K562 (cell line): ENCODE measurements at regions not wholly inside any gene's neighbourhood (a gene's known extent, or its start where the extent isn't known, plus 50 kb on each side); places are given as distances from the start of the nearest gene placed in this dataset.

Experiments
- ATAC-seq: fragments of 200-7000 bp; cut with Tn5 transposase; 3 replicates; pipeline ENCODE4 v1.9.1; 2020; ENCODE audit warnings: moderate library complexity
- BruUV-seq: library from RNA; stranded (reverse); fragments of 400-500 nt; replicated peaks from 2 replicates; lab custom pipeline; 2021; lab: Mats Ljungman, UMichigan
- CTCF ChIA-PET: fragments of 300-600 bp; formaldehyde crosslinking; extraction: SDS; loops from one replicate; lab custom pipeline; 2021; ENCODE audit warnings: low intra/inter-chr PET ratio; lab: Yijun Ruan, JAX
- POLR2A ChIA-PET: fragments of 300-600, 350-650 bp; sonication (Branson Sonifier 250); formaldehyde crosslinking; extraction: SDS; loops from one replicate; lab custom pipeline; 2021; ENCODE audit warnings: antibody characterized with exemption, inconsistent platforms; lab: Yijun Ruan, JAX
- DNase-seq, 4 experiments: peaks; one replicate each; pipeline versions ENCODE4 v3.0.0 to v3.0.0-alpha.2; 2011 to 2018; ENCODE audit warnings: low spot score in 3 of 4, mixed read lengths in 3 of 4; ENCODE audit errors: extremely low read depth in 1 of 4
- FAIRE-seq: peaks from 2 replicates; lab custom pipeline; 2011; peaks lifted over from hg19 to GRCh38; lab: Jason Lieb, UNC
- H2AFZ ChIP-seq: 2 replicates; pipeline ENCODE4 v1.6.0; 2011; ENCODE audit warnings: low read depth, low read length, control low read depth, inconsistent platforms
- H3K27ac ChIP-seq: fragments of 200-600 bp; 3 replicates; pipeline ENCODE4 v1.8.0; 2011; ENCODE audit warnings: low read depth, mild to moderate bottlenecking, control low read depth, inconsistent platforms, low read length, moderate library complexity, mixed read lengths; ENCODE audit errors: extremely low read depth
- H3K27me3 ChIP-seq, 2 experiments: fragments of 300-600 bp in 1 of 2; 2 replicates in 1 of 2; 3 replicates in 1 of 2; pipeline versions ENCODE4 v1.6.0 to v1.8.0; 2011; ENCODE audit warnings: inconsistent platforms in 2 of 2, low read length in 2 of 2, mild to moderate bottlenecking in 1 of 2, mixed read lengths in 1 of 2, moderate library complexity in 1 of 2; ENCODE audit not compliant: control insufficient read depth in 2 of 2, insufficient read depth in 2 of 2
- H3K36me3 ChIP-seq: fragments of 300-600 bp; 3 replicates; pipeline ENCODE4 v1.8.0; 2011; ENCODE audit warnings: mild to moderate bottlenecking, low read length, inconsistent platforms; ENCODE audit not compliant: control insufficient read depth, insufficient read depth
- H3K4me1 ChIP-seq, 2 experiments: fragments of 200-600 bp in 1 of 2; replicated peaks in 1 of 2; 2 replicates in 1 of 2; 3 replicates in 1 of 2; pipeline versions ENCODE4 v1.5.1 to v1.8.0; 2011; ENCODE audit warnings: inconsistent platforms in 2 of 2, low read length in 2 of 2, mild to moderate bottlenecking in 1 of 2, mixed read lengths in 1 of 2, moderate library complexity in 1 of 2; ENCODE audit not compliant: control insufficient read depth in 2 of 2, insufficient read depth in 2 of 2
- H3K4me2 ChIP-seq: 2 replicates; pipeline ENCODE4 v1.6.1; 2011; ENCODE audit warnings: low read length, control low read depth, inconsistent platforms, mixed read lengths; ENCODE audit not compliant: insufficient read depth
- H3K4me3 ChIP-seq: fragments of 200-600 bp; sonication (generic), shearing (Covaris generic); 2 replicates; pipeline ENCODE4 v1.5.1; 2016; ENCODE audit warnings: control low read depth, inconsistent platforms
- H3K79me2 ChIP-seq: fragments of 200-600 bp; 3 replicates; pipeline ENCODE4 v1.8.0; 2011; ENCODE audit warnings: low read length, inconsistent platforms; ENCODE audit not compliant: control insufficient read depth, insufficient read depth
- H3K9ac ChIP-seq, 2 experiments: 2 replicates each; pipeline versions ENCODE4 v1.6.0 to v1.6.1; 2011; ENCODE audit warnings: low read depth in 2 of 2, low read length in 2 of 2, control low read depth in 1 of 2, inconsistent platforms in 1 of 2, mild to moderate bottlenecking in 1 of 2, mixed read lengths in 1 of 2; ENCODE audit not compliant: insufficient read depth in 1 of 2
- H3K9me1 ChIP-seq: one replicate; pipeline ENCODE4 v1.6.0; 2011; ENCODE audit warnings: inconsistent platforms, mild to moderate bottlenecking, low read length, moderate library complexity; ENCODE audit not compliant: control insufficient read depth, insufficient read depth
- H3K9me3 ChIP-seq: replicated peaks from 2 replicates; pipeline ENCODE4 v1.5.1; 2011; ENCODE audit warnings: low read depth, low read length, inconsistent platforms; ENCODE audit not compliant: control insufficient read depth, insufficient read depth
- H4K20me1 ChIP-seq: replicated peaks from 2 replicates; pipeline ENCODE4 v1.6.1; 2011; ENCODE audit warnings: low read length, inconsistent platforms, mixed read lengths; ENCODE audit not compliant: control insufficient read depth, insufficient read depth
- IRF9 ChIP-seq: fragments of 450-650 bp; IDR thresholded peaks from 2 replicates; pipeline ENCODE4 v1.6.1; 2016; ENCODE audit warnings: missing biosample characterization, missing genetic modification characterization
- MEF2A ChIP-seq: IDR thresholded peaks from 2 replicates; pipeline ENCODE4 v1.6.1; 2011; ENCODE audit warnings: low read depth, mild to moderate bottlenecking, low read length, moderate library complexity; ENCODE audit not compliant: control insufficient read depth
- NFIX ChIP-seq: fragments of 250-450 bp; sonication (Bioruptor Pico); IDR thresholded peaks from 2 replicates; pipeline ENCODE4 v1.4.0; 2020; ENCODE audit warnings: low read depth, mild to moderate bottlenecking, moderate library complexity
- POU5F1 ChIP-seq: fragments of 150-350 bp; IDR thresholded peaks from 2 replicates; pipeline ENCODE4 v1.6.1; 2014; ENCODE audit warnings: borderline replicate concordance, low read length, low read depth, mild to moderate bottlenecking; ENCODE audit not compliant: partially characterized antibody
- RNF2 ChIP-seq: sonication (generic); IDR thresholded peaks from 2 replicates; pipeline ENCODE4 v1.6.1; 2016
- SRSF1 ChIP-seq: fragments of 200-400 bp; formaldehyde crosslinking; IDR thresholded peaks from 2 replicates; pipeline ENCODE4 v1.6.1; 2017; ENCODE audit warnings: mild to moderate bottlenecking, low read depth, low read length, moderate library complexity
- SUPT5H ChIP-seq: fragments of 450-650 bp; IDR thresholded peaks from 2 replicates; pipeline ENCODE4 v1.6.1; 2016
- THRB ChIP-seq: fragments of 450-650 bp; formaldehyde crosslinking; conservative IDR thresholded peaks from 2 replicates; pipeline ENCODE4 v1.4.0; 2022; ENCODE audit warnings: mild to moderate bottlenecking, missing genetic modification characterization
- USF2 ChIP-seq: sonication (generic); formaldehyde crosslinking; IDR thresholded peaks from 2 replicates; pipeline ENCODE4 v1.5.0; 2020; ENCODE audit warnings: missing genetic modification reagents
- WGBS: fragments of 100-300 bp; shearing (Covaris generic); methylation state at CpG from one replicate; pipeline ENCODE4 v1.1.6; 2016; ENCODE audit warnings: low coverage, mixed read lengths; ENCODE audit not compliant: insufficient coverage; ENCODE audit errors: missing lambda C conversion rate; 5-methylcytosine and 5-hydroxymethylcytosine counted together
- in situ Hi-C: fragments of 300-500 bp; cut with MboI; formaldehyde crosslinking; loops from 4 replicates; pipeline ENCODE4 v1.15.0; 2018; ENCODE audit warnings: inconsistent platforms, mixed read lengths
- intact Hi-C: fragments of 100-400 bp; cut with micrococcal nuclease; formaldehyde crosslinking; loops from 2 replicates; pipeline ENCODE4 v1.14.2; 2022
- TF ChIP-seq, protein P1 (sequence below): fragments of 250-450 bp; sonication (Bioruptor Pico); IDR thresholded peaks from 2 replicates; pipeline ENCODE4 v1.5.0; 2021

DNA sequence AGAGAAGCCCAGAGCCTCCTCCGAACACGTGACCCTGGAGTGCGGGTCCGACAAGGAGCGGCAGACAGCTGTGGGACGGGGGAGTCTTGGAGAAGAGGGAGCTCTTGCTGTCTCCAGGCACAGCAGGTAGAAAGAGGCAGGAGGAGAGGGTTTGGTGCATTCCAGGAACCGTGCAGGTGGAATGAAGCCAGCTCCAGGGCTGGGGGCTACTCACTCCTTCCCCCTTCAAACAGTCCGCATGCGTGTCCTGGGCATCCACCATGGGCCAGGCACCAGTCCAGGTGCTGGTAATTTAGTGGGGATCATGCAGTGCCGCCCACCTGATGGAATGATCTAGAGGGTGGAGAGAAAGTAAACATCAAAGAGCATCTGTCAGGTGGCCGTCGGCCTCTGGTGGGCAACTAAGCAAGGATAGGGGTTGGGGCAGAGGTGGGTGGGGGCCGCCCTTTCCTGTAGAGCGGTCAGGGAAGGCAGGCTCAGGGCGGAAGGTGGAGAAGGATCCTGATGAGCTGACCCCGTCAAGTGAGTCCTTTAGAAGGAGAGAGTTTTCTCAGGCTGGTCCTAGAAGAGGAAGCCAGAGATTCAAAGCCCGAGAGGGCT lies 850.0 kb downstream of the TBC1D22A start:
- POLR2A ChIA-PET = interaction anchor here (0.7 kb wide), 1 partner anchor 88 kb away, joined by 4 read pairs; no protein-coding TSS in a partner anchor
- no peak for TF ChIP-seq IRF9 (tag)
- TF ChIP-seq POU5F1 = no peak
- no peak for TF ChIP-seq MEF2A
- TF ChIP-seq USF2 (CRISPR knock-in tag) = no peak
- no peak for TF ChIP-seq NFIX (CRISPR knock-in tag)
- TF ChIP-seq SRSF1 = no peak
- no peak for TF ChIP-seq RNF2
- TF ChIP-seq, protein P1, sequence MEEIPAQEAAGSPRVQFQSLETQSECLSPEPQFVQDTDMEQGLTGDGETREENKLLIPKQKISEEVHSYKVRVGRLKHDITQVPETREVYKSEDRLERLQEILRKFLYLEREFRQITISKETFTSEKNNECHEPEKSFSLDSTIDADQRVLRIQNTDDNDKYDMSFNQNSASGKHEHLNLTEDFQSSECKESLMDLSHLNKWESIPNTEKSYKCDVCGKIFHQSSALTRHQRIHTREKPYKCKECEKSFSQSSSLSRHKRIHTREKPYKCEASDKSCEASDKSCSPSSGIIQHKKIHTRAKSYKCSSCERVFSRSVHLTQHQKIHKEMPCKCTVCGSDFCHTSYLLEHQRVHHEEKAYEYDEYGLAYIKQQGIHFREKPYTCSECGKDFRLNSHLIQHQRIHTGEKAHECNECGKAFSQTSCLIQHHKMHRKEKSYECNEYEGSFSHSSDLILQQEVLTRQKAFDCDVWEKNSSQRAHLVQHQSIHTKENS (CRISPR knock-in tag) = no peak
- no peak for TF ChIP-seq SUPT5H
- TF ChIP-seq THRB (CRISPR knock-in tag) = no peak
- TF ChIP-seq, all 486 proteins: peak for 0
- DNase-seq (peak in 1 of 4 experiments; percentile 27), ATAC-seq (no peak), FAIRE-seq (no peak)
- Histone ChIP-seq H4K20me1 (no peaks in the 10 kb centered on the region), H3K4me1 (no peaks in the 10 kb centered on the region), H3K4me2 (no peak overlapping the region), H3K27ac (no peak overlapping the region), H3K9me3 (no peaks in the 10 kb centered on the region), H3K9ac (no peak overlapping the region), H3K27me3 (peaks cover 0 to 42% of the 10 kb centered on the region in 2 experiments; a peak in 3 of 5 replicates), H3K36me3 (no peaks in the 10 kb centered on the region), H3K4me3 (no peak overlapping the region), H2AFZ (no peak overlapping the region), H3K79me2 (no peaks in the 10 kb centered on the region), H3K9me1 (no peaks in the 10 kb centered on the region)
- intact Hi-C loops (no loop called here), in situ Hi-C loops (no loop called here)
- CTCF ChIA-PET = no interaction called here
- WGBS = 3% methylated on average over 13 of the region's 17 CpGs
- BruUV-seq = no TSS peak
